ENCODE measurements at regions not wholly inside any gene's neighbourhood (a gene's known extent, or its start where the extent isn't known, plus 50 kb on each side); places are given as distances from the start of the nearest gene placed in this dataset.

GRCh38 chr18:29753379-29753778 is 1289.2 kb downstream of the DSC3 start:
- TF ChIP-seq GATA2 (IDR thresholded peaks at IDR 0.05; ENCODE audit: low read depth, low read length) = no peak
- TF ChIP-seq GATA3 (IDR thresholded peaks at IDR 0.05; ENCODE audit: low read depth, low read length) = no peak

GRCh38 chr18:29749704-29750103 is 1292.8 kb downstream of the DSC3 start:
- TF ChIP-seq GATA3 (IDR thresholded peaks at IDR 0.05; ENCODE audit: low read depth, low read length) (no peak), GATA2 (IDR thresholded peaks at IDR 0.05; ENCODE audit: low read depth, low read length) (no peak)

- no peak for TF ChIP-seq GATA2 (IDR thresholded peaks at IDR 0.05; ENCODE audit: low read depth, low read length)
- TF ChIP-seq GATA3 (IDR thresholded peaks at IDR 0.05; ENCODE audit: low read depth, low read length) = no peak
Observed at GRCh38 chr18:29741461-29741860, 1301.1 kb downstream of the DSC3 start.

GRCh38 chr18:29737620-29738019 is 1304.9 kb downstream of the DSC3 start:
- no peak for TF ChIP-seq GATA2 (IDR thresholded peaks at IDR 0.05; ENCODE audit: low read depth, low read length)
- no peak for TF ChIP-seq GATA3 (IDR thresholded peaks at IDR 0.05; ENCODE audit: low read depth, low read length)

- no peak for TF ChIP-seq GATA2 (IDR thresholded peaks at IDR 0.05; ENCODE audit: low read depth, low read length)
- no peak for TF ChIP-seq GATA3 (IDR thresholded peaks at IDR 0.05; ENCODE audit: low read depth, low read length)
Observed at GRCh38 chr18:29737190-29737589, 1305.4 kb downstream of the DSC3 start.

GRCh38 chr18:29730073-29730472 is 1312.5 kb downstream of the DSC3 start:
- TF ChIP-seq GATA2 (IDR thresholded peaks at IDR 0.05; ENCODE audit: low read depth, low read length) = no peak
- TF ChIP-seq GATA3 (IDR thresholded peaks at IDR 0.05; ENCODE audit: low read depth, low read length) = no peak

GRCh38 chr18:29726646-29727045 is 1315.9 kb downstream of the DSC3 start:
- no peak for TF ChIP-seq GATA3 (IDR thresholded peaks at IDR 0.05; ENCODE audit: low read depth, low read length)
- no peak for TF ChIP-seq GATA2 (IDR thresholded peaks at IDR 0.05; ENCODE audit: low read depth, low read length)

GRCh38 chr18:29712785-29713184 is 1329.8 kb downstream of the DSC3 start:
- TF ChIP-seq GATA2 (IDR thresholded peaks at IDR 0.05; ENCODE audit: low read depth, low read length) (no peak), GATA3 (IDR thresholded peaks at IDR 0.05; ENCODE audit: low read depth, low read length) (no peak)

GRCh38 chr18:29711932-29712331 is 1330.6 kb downstream of the DSC3 start:
- TF ChIP-seq GATA3 (IDR thresholded peaks at IDR 0.05; ENCODE audit: low read depth, low read length) = no peak
- TF ChIP-seq GATA2 (IDR thresholded peaks at IDR 0.05; ENCODE audit: low read depth, low read length) = no peak

- TF ChIP-seq GATA2 (IDR thresholded peaks at IDR 0.05; ENCODE audit: low read depth, low read length) = no peak
- TF ChIP-seq GATA3 (IDR thresholded peaks at IDR 0.05; ENCODE audit: low read depth, low read length) = no peak
Observed at GRCh38 chr18:29693334-29693733, 1349.2 kb downstream of the DSC3 start.

GRCh38 chr18:29681578-29681977 is 1361.0 kb downstream of the DSC3 start:
- no peak for TF ChIP-seq GATA3 (IDR thresholded peaks at IDR 0.05; ENCODE audit: low read depth, low read length)
- TF ChIP-seq GATA2 (IDR thresholded peaks at IDR 0.05; ENCODE audit: low read depth, low read length) = no peak

- no peak for TF ChIP-seq GATA3 (IDR thresholded peaks at IDR 0.05; ENCODE audit: low read depth, low read length)
- TF ChIP-seq GATA2 (IDR thresholded peaks at IDR 0.05; ENCODE audit: low read depth, low read length) = no peak
Observed at GRCh38 chr18:29664278-29665036, 1378.1 kb downstream of the DSC3 start.

- TF ChIP-seq GATA2 (IDR thresholded peaks at IDR 0.05; ENCODE audit: low read depth, low read length) (no peak), GATA3 (IDR thresholded peaks at IDR 0.05; ENCODE audit: low read depth, low read length) (no peak)
Observed at GRCh38 chr18:29661924-29662323, 1380.6 kb downstream of the DSC3 start.

- TF ChIP-seq GATA3 (IDR thresholded peaks at IDR 0.05; ENCODE audit: low read depth, low read length) = no peak
- TF ChIP-seq GATA2 (IDR thresholded peaks at IDR 0.05; ENCODE audit: low read depth, low read length) = no peak
Observed at GRCh38 chr18:29660777-29661176, 1381.8 kb downstream of the DSC3 start.

- TF ChIP-seq GATA2 (IDR thresholded peaks at IDR 0.05; ENCODE audit: low read depth, low read length) (no peak), GATA3 (IDR thresholded peaks at IDR 0.05; ENCODE audit: low read depth, low read length) (no peak)
Observed at GRCh38 chr18:29653671-29654215, 1388.8 kb downstream of the DSC3 start.

Data from SH-SY5Y (cell line).